GM19397 (cell line): ENCODE measurements at regions not wholly inside any gene's neighbourhood (a gene's known extent, or its start where the extent isn't known, plus 50 kb on each side); places are given as distances from the start of the nearest gene placed in this dataset.
"Not testable (repeated sequence)": the region's sequence is repeated elsewhere in the genome, so short reads cannot be mapped to it uniquely, and the experiment has no call there.

Source experiments
- ATAC-seq: cut with Tn5 transposase; IDR thresholded peaks from one replicate; pipeline ENCODE4 v1.9.1; 2021; ENCODE audit warnings: mild to moderate bottlenecking, moderate library complexity; ENCODE audit not compliant: unreplicated experiment

GRCh38 chr2:156006721-156007618, 325.6 kb downstream of the NR4A2 start:
- no peak for ATAC-seq

DNA sequence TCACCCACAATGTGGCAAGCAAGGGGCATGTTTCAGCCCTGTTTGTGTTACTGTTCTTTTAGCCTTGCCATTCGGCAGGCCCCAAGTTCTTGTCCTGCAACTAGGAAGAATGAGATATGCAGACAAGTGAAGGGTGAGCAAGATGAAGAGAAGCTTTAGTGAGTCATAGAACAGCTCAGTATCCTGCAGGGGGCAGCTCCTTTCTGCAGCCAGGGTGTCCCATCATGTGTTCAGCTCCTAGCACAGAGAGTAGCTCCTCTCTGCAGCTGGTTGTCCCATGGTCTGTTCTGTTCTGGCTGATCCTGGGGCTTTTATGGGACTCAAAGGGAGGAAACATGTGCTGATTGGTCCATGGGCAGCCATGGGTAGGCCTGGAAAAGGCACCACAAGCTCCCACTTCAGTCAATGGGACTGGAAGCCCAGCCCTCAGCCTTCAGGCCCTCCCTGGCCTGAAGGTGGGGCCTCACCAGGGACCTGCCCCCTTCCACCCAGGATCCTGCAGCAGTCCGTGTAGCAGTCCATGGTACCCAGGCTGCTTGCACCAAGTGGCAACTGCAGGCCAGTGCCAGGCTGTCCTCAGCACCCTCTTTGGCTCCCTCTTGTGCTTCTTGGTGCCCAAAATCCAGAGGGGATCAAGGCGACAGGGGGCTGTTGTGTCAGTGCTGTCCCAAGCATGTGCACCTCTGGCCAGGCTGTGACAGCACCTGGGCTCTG, 326.4 kb downstream of the NR4A2 start:
- ATAC-seq: no peak

GRCh38 chr2:156005531-156005930, 327.0 kb downstream of the NR4A2 start:
- no peak for ATAC-seq

- no peak for ATAC-seq
These were observed 328.1 kb downstream of the NR4A2 start for GRCh38 chr2:156004459-156004858.

DNA sequence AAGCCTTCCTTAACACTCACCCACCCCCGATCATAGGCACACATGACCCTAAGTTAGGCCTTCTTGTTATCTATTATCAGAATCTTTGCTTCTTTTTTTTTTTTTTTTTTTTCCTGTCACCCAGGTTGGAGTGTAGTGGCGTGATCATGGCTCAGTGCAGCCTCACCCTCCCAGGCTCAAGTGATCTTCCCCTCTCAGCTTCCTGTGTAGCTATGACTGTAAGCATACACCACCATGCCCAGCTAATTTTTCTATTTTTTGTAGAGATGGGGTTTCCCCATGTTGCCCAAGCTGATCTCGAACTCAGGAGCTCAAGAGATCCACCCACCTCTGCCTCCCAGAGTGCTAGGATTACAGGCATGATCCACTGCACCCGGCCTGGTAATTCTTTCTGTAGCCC, 328.7 kb downstream of the NR4A2 start:
- ATAC-seq: no peak

DNA sequence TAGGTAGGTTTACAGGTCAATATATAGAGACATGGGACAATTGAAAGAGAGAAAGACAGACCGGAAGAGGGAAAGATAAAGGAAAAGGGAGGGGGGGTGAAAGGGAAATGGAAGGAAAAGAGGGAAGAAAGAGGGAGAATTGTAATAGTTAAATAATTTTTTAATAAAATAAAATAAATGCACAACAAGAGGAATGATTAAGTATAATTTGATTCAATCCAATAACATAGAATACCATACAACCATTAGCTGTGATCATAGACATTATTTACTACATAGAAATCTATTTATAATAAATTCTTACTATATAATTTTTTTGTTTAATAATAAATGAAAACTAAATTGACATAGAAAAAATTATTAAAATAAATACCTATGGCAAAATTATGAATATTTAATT, 330.7 kb downstream of the NR4A2 start:
- no peak for ATAC-seq

DNA sequence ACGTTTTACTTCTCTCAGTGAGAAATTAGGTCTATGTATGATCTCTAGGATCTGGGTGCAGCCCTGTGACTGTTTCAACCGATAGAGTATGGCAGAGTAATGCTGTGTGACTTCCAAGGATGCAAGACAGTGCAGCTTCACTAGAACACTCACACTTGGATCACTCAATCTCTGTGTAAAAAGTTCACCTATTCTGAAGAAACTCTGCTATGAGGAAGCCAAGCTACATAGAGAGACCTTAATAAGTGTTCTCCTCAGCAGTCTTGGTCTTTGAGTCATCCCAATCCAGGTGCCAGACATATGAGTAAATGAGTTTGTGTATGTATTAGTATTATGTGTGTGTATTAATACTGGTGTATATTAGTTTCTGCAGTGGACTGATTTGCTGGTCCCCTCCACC, 335.0 kb downstream of the NR4A2 start:
- ATAC-seq: no peak

DNA sequence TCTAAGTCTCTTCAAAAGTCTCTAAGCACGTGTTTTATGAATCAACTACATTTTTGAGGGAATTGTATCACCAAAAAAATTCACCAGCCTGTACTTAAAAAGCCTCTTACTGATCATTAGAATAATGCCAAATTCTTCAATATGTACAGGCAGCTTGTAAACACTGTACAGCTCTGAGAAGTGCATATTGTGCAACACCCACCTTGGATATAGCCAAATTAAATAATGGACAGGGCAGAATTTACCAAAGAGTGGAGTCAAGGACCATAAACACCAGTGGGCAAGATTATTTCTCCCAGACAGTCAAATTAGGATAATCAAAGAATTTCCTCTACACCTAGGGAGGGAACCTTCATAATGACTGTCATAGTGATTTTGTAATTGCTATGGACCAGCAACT, 338.2 kb downstream of the NR4A2 start:
- no peak for ATAC-seq

DNA sequence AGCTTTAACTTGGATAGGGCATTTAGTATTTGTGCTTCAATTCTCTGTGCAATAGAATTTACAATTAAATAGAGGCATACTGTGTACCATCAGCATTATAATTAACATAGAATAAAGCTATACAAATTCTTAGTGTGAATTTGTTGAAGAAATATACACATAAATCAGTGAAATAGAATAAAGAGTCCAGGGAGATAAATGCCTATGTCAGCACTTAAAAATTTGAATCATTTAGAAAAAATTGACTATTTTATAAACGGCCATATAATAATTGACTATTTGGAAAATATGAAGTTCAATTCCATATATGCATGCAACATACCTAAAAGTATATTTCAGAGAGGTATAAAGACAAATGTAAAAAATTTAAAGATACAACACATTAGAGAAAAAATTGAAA, 348.7 kb downstream of the NR4A2 start:
- ATAC-seq: no peak

- ATAC-seq: no peak
These were observed 350.4 kb downstream of the NR4A2 start for GRCh38 chr2:155982135-155982534.

GRCh38 chr2:155980941-155981560, 351.5 kb downstream of the NR4A2 start:
- ATAC-seq: no peak

DNA sequence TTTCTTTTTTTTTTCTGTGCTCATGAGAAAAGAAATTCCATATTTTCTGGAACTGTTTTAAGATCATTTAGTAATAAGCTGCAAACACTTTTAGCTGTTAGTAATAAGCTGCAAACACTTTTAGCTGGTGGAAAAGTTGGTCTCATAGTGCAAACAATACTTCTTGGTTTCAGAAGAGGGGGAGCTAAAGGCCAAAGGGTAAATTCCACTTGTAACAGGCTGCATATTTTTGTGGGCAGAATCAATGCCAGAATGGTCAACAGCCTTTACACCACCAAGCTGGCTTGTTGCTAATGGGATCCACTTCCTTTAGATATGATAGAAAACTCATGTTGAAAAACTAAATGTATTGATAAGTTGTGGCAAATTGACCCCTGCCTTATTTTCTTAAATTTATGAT, 356.8 kb downstream of the NR4A2 start:
- no peak for ATAC-seq

GRCh38 chr2:155972916-155973315, 359.6 kb downstream of the NR4A2 start:
- no peak for ATAC-seq

GRCh38 chr2:155966064-155966471, 366.5 kb downstream of the NR4A2 start:
- not testable (repeated sequence) for ATAC-seq

DNA sequence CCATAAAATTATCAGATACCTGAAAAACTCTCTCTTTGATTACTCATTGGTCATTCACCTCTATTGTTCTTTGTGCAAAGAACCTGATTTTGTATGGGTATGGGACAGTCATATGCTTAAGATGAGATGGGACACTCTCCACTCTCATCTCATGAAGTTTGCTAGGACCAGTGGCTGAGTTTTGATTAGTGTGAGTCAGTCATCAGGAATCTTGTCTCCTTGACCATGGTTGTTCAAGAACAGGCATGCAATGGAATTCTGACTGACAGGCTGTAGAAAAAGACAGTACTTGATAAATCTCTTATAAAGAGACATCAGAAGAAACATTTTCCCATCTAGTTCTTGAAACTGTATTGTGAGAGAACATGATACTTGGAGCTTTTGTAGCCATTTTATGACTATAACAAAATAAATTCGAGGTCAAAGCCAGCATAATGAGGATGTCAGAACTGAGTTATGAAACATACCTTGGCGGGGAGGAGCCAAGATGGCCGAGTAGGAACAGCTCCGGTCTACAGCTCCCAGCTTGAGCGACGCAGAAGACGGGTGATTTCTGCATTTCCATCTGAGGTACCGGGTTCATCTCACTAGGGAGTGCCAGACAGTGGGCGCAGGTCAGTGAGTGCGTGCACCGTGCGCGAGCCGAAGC, 367.0 kb downstream of the NR4A2 start:
- ATAC-seq: no peak

- ATAC-seq: no peak
These were observed 370.9 kb downstream of the NR4A2 start for GRCh38 chr2:155961641-155962040.

DNA sequence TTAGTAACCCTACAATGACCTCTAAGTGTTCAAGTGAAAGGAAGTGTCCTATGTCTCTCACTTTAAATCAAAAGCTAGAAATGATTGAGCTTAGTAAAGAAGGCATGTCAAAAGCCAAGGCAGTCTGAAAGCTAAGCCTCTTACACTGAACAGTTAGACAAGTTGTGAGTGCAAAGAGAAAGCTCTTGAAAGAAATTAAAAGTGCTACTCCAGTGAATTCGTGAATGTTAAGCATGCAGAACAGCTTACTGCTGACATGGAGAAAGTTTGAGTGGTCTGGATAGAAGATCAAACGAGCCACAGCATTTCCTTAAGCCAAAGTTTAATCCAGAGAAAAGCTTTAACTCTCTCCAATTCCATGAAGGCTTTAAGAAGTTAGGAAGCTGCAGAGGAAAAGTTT, 373.7 kb downstream of the NR4A2 start:
- ATAC-seq: no peak

DNA sequence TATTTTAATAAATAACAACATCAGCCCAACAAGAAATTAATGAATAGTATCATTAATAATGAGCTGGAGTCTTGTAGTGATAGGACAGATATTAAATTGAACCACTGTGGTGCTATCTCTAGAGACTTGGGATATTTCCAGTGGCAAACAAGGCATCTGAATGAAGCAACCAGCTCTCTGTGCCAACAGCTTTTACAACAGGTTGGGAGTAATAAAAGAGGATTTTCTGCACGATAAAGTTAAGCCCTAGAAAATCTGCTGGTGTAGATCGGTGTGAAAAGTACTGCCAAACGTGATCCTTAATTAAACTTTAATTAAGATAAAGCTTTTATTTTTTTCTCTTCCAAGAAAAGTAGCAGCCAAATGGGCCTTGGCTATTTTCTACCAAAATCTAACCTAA, 385.5 kb downstream of the NR4A2 start:
- no peak for ATAC-seq

DNA sequence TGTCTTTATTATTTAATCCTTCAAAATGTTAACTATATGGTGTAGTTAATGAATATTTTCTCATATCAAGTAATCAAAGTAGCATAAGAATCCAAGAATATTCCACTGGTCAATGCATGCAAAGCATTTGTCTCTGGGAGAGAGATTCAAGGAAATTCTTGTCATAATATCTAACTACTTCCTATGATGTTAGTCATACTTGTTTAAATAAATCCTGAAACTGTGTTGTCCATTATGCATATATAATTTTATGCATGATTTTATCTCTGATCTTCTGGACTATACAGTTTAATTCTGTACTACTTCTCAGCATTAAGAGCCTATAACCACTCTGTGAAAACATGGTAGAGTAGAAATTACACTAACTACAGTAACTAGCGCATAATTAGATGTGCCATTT, 388.3 kb downstream of the NR4A2 start:
- ATAC-seq: no peak

- ATAC-seq: no peak
These were observed 402.2 kb downstream of the NR4A2 start for GRCh38 chr2:155930312-155930711.

GRCh38 chr2:155917380-155917779, 415.1 kb downstream of the NR4A2 start:
- ATAC-seq: no peak
